Right cardiac atrium (tissue), 5 donors: ENCODE measurements at regions not wholly inside any gene's neighbourhood (a gene's known extent, or its start where the extent isn't known, plus 50 kb on each side); places are given as distances from the start of the nearest gene placed in this dataset.
A peak's percentile ranks its signal among the peaks of the same experiment; 100 is the strongest.
"Not testable (repeated sequence)": the region's sequence is repeated elsewhere in the genome, so short reads cannot be mapped to it uniquely, and the experiment has no call there.

Experiments
- ATAC-seq, 2 donors: fragments of 200-7000 bp; cut with Tn5 transposase; one replicate each; pipeline versions ENCODE4 v1.8.0 to v1.9.1; 2020; ENCODE audit warnings: moderate library complexity in 2 of 2, mild to moderate bottlenecking in 1 of 2
- DNase-seq, 3 donors: peaks; one replicate each; pipeline ENCODE4 v3.0.0-alpha.2; 2020
- H3K27ac ChIP-seq: one replicate; pipeline ENCODE4 v1.5.1; 2013; ENCODE audit warnings: mild to moderate bottlenecking, low read length, control low read depth, moderate library complexity
- H3K27me3 ChIP-seq: one replicate; pipeline ENCODE4 v1.6.1; 2013; ENCODE audit not compliant: control insufficient read depth, insufficient read depth
- H3K4me1 ChIP-seq: one replicate; pipeline ENCODE4 v1.6.1; 2013; ENCODE audit warnings: low read length; ENCODE audit not compliant: control insufficient read depth, insufficient read depth
- H3K4me3 ChIP-seq: one replicate; pipeline ENCODE4 v1.5.1; 2013; ENCODE audit warnings: low read length, control low read depth
- H3K9me3 ChIP-seq: one replicate; pipeline ENCODE4 v1.6.1; 2013; ENCODE audit warnings: low read length; ENCODE audit not compliant: control insufficient read depth
- WGBS: extraction: QIAGEN DNeasy Blood & Tissue Kit; methylation state at CpG from one replicate; pipeline ENCODE4 v1.1.7; 2013; 5-methylcytosine and 5-hydroxymethylcytosine counted together
- intact Hi-C, 4 donors: fragments of 100-400 bp; cut with DNase I; formaldehyde crosslinking; loops; one replicate each; pipeline versions ENCODE4 v1.11.0 to v1.14.0; 2022 to 2023
- donor health status: healthy with polysubstance abuse.
- donor health status: DM: no; HTN: yes; CAD: no.
- donor health status: DM: no; HTN: no; CAD: no.
- donor health status: DM: no; HTN: yes; CAD: no; lungs with severe emphysema.
- donor health status: DM: yes; HTN: yes; CAD: no.

- no peak overlapping the region for H3K27ac ChIP-seq
- intact Hi-C loops, result no loop called here
- no peaks in the 10 kb centered on the region for H3K27me3 ChIP-seq
- ATAC-seq (no peak), DNase-seq (peak in 1 of 3 donors; percentile 13)
- no peaks in the 10 kb centered on the region for H3K4me1 ChIP-seq
- no peaks in the 10 kb centered on the region for H3K9me3 ChIP-seq
- 82% methylated on average over 6 of the region's 6 CpGs for WGBS
- no peak overlapping the region for H3K4me3 ChIP-seq
These were observed 1125.7 kb downstream of the HACE1 start for GRCh38 chr6:103734016-103734415.

- WGBS, result 44% methylated on average over 2 of the region's 2 CpGs
These were observed 1130.1 kb downstream of the HACE1 start for GRCh38 chr6:103729658-103730057.

GRCh38 chr6:103723438-103724322, 1136.0 kb downstream of the HACE1 start:
- intact Hi-C loops, result no loop called here
- Histone ChIP-seq H3K27ac (no peak overlapping the region), H3K4me1 (no peaks in the 10 kb centered on the region), H3K4me3 (no peak overlapping the region), H3K9me3 (no peaks in the 10 kb centered on the region), H3K27me3 (no peaks in the 10 kb centered on the region)
- DNase-seq, result no peak
- no peak for ATAC-seq

More at GRCh38 chr6:103729658-103730057, 1130.1 kb downstream of the HACE1 start:
- intact Hi-C loops, result no loop called here
- DNase-seq (no peak), ATAC-seq (no peak)
- no peak overlapping the region for H3K4me3 ChIP-seq
- no peak overlapping the region for H3K27ac ChIP-seq
- H3K27me3 ChIP-seq, result no peaks in the 10 kb centered on the region
- no peaks in the 10 kb centered on the region for H3K9me3 ChIP-seq
- H3K4me1 ChIP-seq, result no peaks in the 10 kb centered on the region

GRCh38 chr6:103722683-103723082, 1137.0 kb downstream of the HACE1 start:
- Histone ChIP-seq H3K9me3 (no peaks in the 10 kb centered on the region), H3K4me1 (no peaks in the 10 kb centered on the region), H3K27ac (no peak overlapping the region), H3K4me3 (no peak overlapping the region), H3K27me3 (no peaks in the 10 kb centered on the region)
- ATAC-seq (no peak), DNase-seq (no peak)
- intact Hi-C loops, result no loop called here
- WGBS, result 35% methylated on average over 1 of the region's 1 CpG

- no peak overlapping the region for H3K4me3 ChIP-seq
- no peak overlapping the region for H3K27ac ChIP-seq
- no peaks in the 10 kb centered on the region for H3K9me3 ChIP-seq
- WGBS, result 87% methylated on average over 2 of the region's 2 CpGs
- intact Hi-C loops, result no loop called here
- no peak for ATAC-seq
- H3K4me1 ChIP-seq, result no peaks in the 10 kb centered on the region
- H3K27me3 ChIP-seq, result no peaks in the 10 kb centered on the region
- DNase-seq, result no peak
These were observed 1137.8 kb downstream of the HACE1 start for GRCh38 chr6:103721923-103722322.

GRCh38 chr6:103720393-103720792, 1139.3 kb downstream of the HACE1 start:
- ATAC-seq (no peak), DNase-seq (no peak)
- H3K9me3 ChIP-seq, result no peaks in the 10 kb centered on the region
- H3K27me3 ChIP-seq, result no peaks in the 10 kb centered on the region
- intact Hi-C loops, result no loop called here
- H3K4me1 ChIP-seq, result no peaks in the 10 kb centered on the region
- H3K4me3 ChIP-seq, result no peak overlapping the region
- no peak overlapping the region for H3K27ac ChIP-seq

GRCh38 chr6:103719545-103719944, 1140.2 kb downstream of the HACE1 start:
- Histone ChIP-seq H3K27ac (no peak overlapping the region), H3K4me1 (no peaks in the 10 kb centered on the region), H3K4me3 (no peak overlapping the region), H3K27me3 (no peaks in the 10 kb centered on the region), H3K9me3 (no peaks in the 10 kb centered on the region)
- DNase-seq, result no peak
- no peak for ATAC-seq
- intact Hi-C loops, result no loop called here

GRCh38 chr6:103715269-103715668, 1144.5 kb downstream of the HACE1 start:
- intact Hi-C loops, result no loop called here
- 79% methylated on average over 2 of the region's 2 CpGs for WGBS
- no peaks in the 10 kb centered on the region for H3K9me3 ChIP-seq
- ATAC-seq (no peak), DNase-seq (no peak)
- no peak overlapping the region for H3K27ac ChIP-seq
- H3K4me1 ChIP-seq, result no peaks in the 10 kb centered on the region
- H3K4me3 ChIP-seq, result no peak overlapping the region
- H3K27me3 ChIP-seq, result no peaks in the 10 kb centered on the region

GRCh38 chr6:103709236-103709635, 1150.5 kb downstream of the HACE1 start:
- H3K4me3 ChIP-seq, H3K9me3 ChIP-seq, H3K4me1 ChIP-seq, H3K27me3 ChIP-seq, H3K27ac ChIP-seq, ATAC-seq, intact Hi-C loops: not testable (repeated sequence)
- DNase-seq, result peak in 1 of 3 donors; percentile 17
- WGBS, result 86% methylated on average over 15 of the region's 15 CpGs

GRCh38 chr6:103707596-103708325, 1152.0 kb downstream of the HACE1 start:
- no peak overlapping the region for H3K4me3 ChIP-seq
- intact Hi-C loops, result no loop called here
- DNase-seq, result no peak
- H3K9me3 ChIP-seq, result no peaks in the 10 kb centered on the region
- no peaks in the 10 kb centered on the region for H3K27me3 ChIP-seq
- no peak for ATAC-seq
- 59% methylated on average over 3 of the region's 3 CpGs for WGBS
- no peaks in the 10 kb centered on the region for H3K4me1 ChIP-seq
- no peak overlapping the region for H3K27ac ChIP-seq

GRCh38 chr6:103699769-103700168, 1160.0 kb downstream of the HACE1 start:
- Histone ChIP-seq H3K27ac (no peak overlapping the region), H3K4me3 (no peak overlapping the region), H3K27me3 (no peaks in the 10 kb centered on the region), H3K4me1 (no peaks in the 10 kb centered on the region), H3K9me3 (no peaks in the 10 kb centered on the region)
- intact Hi-C loops, result no loop called here
- ATAC-seq (no peak), DNase-seq (no peak)
- 13% methylated on average over 1 of the region's 1 CpG for WGBS
